Smooth muscle cell (in vitro differentiated cells): ENCODE measurements at regions not wholly inside any gene's neighbourhood (a gene's known extent, or its start where the extent isn't known, plus 50 kb on each side); places are given as distances from the start of the nearest gene placed in this dataset.
"Not testable (repeated sequence)": the region's sequence is repeated elsewhere in the genome, so short reads cannot be mapped to it uniquely, and the experiment has no call there.

Experiments used
- DNase-seq: peaks from one replicate; lab custom pipeline; 2025; ENCODE audit not compliant: unreplicated experiment; lab: John Stamatoyannopoulos, UW
- H2AFZ ChIP-seq: fragments of 200-600 bp; sonication (generic); 2 replicates; pipeline ENCODE4 v1.6.0; 2016; ENCODE audit warnings: antibody characterized with exemption, low read depth, mild to moderate bottlenecking
- H3F3A ChIP-seq: fragments of 200-600 bp; sonication (generic); 2 replicates; pipeline ENCODE4 v1.6.0; 2017; ENCODE audit warnings: antibody characterized with exemption, low read depth
- H3K27ac ChIP-seq: fragments of 200-600 bp; sonication (generic); 2 replicates; pipeline ENCODE4 v1.5.1; 2016; ENCODE audit warnings: low read depth, mild to moderate bottlenecking
- H3K27me3 ChIP-seq: fragments of 200-600 bp; sonication (generic); 2 replicates; pipeline ENCODE4 v1.6.1; 2016; ENCODE audit warnings: low read depth, mild to moderate bottlenecking
- H3K36me3 ChIP-seq: fragments of 200-600 bp; sonication (generic); 2 replicates; pipeline ENCODE4 v1.5.1; 2016; ENCODE audit warnings: low read depth
- H3K4me1 ChIP-seq: fragments of 200-600 bp; sonication (generic); 2 replicates; pipeline ENCODE4 v1.5.1; 2016; ENCODE audit warnings: low read depth
- H3K4me2 ChIP-seq: fragments of 200-600 bp; sonication (generic); 2 replicates; pipeline ENCODE4 v1.6.0; 2016; ENCODE audit warnings: mild to moderate bottlenecking
- H3K4me3 ChIP-seq: fragments of 200-600 bp; sonication (generic); 2 replicates; pipeline ENCODE4 v1.5.1; 2016; ENCODE audit warnings: mild to moderate bottlenecking
- H3K79me2 ChIP-seq: fragments of 200-600 bp; sonication (generic); 2 replicates; pipeline ENCODE4 v1.6.0; 2016; ENCODE audit warnings: low read depth, mild to moderate bottlenecking
- H3K9ac ChIP-seq: fragments of 200-600 bp; sonication (generic); 2 replicates; pipeline ENCODE4 v1.6.0; 2016; ENCODE audit warnings: low read depth
- H3K9me3 ChIP-seq: fragments of 200-600 bp; sonication (generic); replicated peaks from 2 replicates; pipeline ENCODE4 v1.5.1; 2016; ENCODE audit warnings: low read depth
- H4K20me1 ChIP-seq: fragments of 200-600 bp; sonication (generic); 2 replicates; pipeline ENCODE4 v1.6.0; 2016; ENCODE audit warnings: low read depth
- WGBS: methylation state at CpG from one replicate; pipeline ENCODE4 v1.1.7; 2016; ENCODE audit warnings: low lambda C conversion rate; 5-methylcytosine and 5-hydroxymethylcytosine counted together
- TF ChIP-seq, protein P1 (sequence below): fragments of 200-600 bp; sonication (generic); IDR thresholded peaks from 2 replicates; pipeline ENCODE4 v1.5.1; 2017; ENCODE audit warnings: borderline replicate concordance, mild to moderate bottlenecking, antibody characterized with exemption; ENCODE audit not compliant: insufficient read depth, poor library complexity, severe bottlenecking

DNA sequence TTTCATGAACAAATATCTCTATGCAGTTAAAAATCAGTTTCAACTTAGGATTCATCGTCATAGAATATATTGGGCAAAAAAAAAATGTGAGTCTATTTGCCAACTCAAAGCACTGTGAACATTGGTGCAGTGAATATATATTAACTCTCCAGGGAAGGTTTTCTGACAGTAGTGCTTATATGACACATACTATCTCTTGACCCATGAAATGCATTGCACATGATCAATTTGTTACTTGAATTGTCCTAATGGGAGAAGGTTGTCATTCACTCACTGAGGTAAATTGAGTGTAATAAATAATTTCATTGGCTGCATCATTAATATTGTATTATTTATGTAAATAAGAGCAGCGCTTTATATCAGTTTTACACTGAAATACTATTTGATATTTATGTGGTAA, 2458.5 kb downstream of the ARAP2 start:
- Histone ChIP-seq H3K9ac (no peak overlapping the region), H3K27ac (no peak overlapping the region), H4K20me1 (no peaks in the 10 kb centered on the region), H2AFZ (no peak overlapping the region), H3K4me1 (no peaks in the 10 kb centered on the region), H3K4me3 (no peak overlapping the region), H3F3A (no peaks in the 10 kb centered on the region), H3K4me2 (no peak overlapping the region), H3K27me3 (no peaks in the 10 kb centered on the region), H3K79me2 (no peaks in the 10 kb centered on the region), H3K9me3 (no peaks in the 10 kb centered on the region), H3K36me3 (no peaks in the 10 kb centered on the region)
- TF ChIP-seq, protein P1, sequence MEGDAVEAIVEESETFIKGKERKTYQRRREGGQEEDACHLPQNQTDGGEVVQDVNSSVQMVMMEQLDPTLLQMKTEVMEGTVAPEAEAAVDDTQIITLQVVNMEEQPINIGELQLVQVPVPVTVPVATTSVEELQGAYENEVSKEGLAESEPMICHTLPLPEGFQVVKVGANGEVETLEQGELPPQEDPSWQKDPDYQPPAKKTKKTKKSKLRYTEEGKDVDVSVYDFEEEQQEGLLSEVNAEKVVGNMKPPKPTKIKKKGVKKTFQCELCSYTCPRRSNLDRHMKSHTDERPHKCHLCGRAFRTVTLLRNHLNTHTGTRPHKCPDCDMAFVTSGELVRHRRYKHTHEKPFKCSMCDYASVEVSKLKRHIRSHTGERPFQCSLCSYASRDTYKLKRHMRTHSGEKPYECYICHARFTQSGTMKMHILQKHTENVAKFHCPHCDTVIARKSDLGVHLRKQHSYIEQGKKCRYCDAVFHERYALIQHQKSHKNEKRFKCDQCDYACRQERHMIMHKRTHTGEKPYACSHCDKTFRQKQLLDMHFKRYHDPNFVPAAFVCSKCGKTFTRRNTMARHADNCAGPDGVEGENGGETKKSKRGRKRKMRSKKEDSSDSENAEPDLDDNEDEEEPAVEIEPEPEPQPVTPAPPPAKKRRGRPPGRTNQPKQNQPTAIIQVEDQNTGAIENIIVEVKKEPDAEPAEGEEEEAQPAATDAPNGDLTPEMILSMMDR = no peak
- no peak for DNase-seq
- 96% methylated on average over 2 of the region's 2 CpGs for WGBS

DNA sequence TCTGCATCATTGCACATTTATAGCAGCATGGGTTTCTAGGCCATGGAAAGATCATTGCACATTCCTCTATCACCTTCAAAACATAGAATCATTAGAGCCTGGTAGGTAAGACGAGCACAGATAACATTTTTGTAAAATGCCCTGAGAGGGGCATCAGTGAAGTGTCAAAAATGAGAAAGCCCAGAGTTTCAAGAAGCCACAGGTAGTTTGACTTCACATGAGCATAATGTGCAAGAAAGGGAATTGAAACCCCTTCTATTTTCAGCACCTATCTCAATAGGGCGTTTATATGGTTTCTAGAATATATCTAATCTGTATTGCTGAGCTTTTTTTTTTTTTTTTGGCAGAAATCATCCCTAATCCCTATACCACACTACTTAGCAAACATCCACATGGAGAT, 2441.7 kb downstream of the ARAP2 start:
- TF ChIP-seq, protein P1 = no peak
- Histone ChIP-seq H2AFZ (no peak overlapping the region), H3K27ac (no peak overlapping the region), H3K4me1 (no peaks in the 10 kb centered on the region), H3K4me2 (no peak overlapping the region), H3K4me3 (no peak overlapping the region), H3K27me3 (no peaks in the 10 kb centered on the region), H3K9ac (no peak overlapping the region), H4K20me1 (no peaks in the 10 kb centered on the region), H3K79me2 (no peaks in the 10 kb centered on the region), H3K9me3 (no peaks in the 10 kb centered on the region), H3F3A (no peaks in the 10 kb centered on the region), H3K36me3 (no peaks in the 10 kb centered on the region)
- WGBS = 81% methylated on average over 2 of the region's 2 CpGs
- no peak for DNase-seq

GRCh38 chr4:33825685-33826084, 2418.6 kb downstream of the ARAP2 start:
- TF ChIP-seq, protein P1 = no peak
- H3K4me1 ChIP-seq = no peaks in the 10 kb centered on the region
- DNase-seq = no peak
- no peaks in the 10 kb centered on the region for H3K79me2 ChIP-seq
- H4K20me1 ChIP-seq = no peaks in the 10 kb centered on the region
- no peaks in the 10 kb centered on the region for H3K9me3 ChIP-seq
- H3K4me2 ChIP-seq = no peak overlapping the region
- H3K27me3 ChIP-seq = no peaks in the 10 kb centered on the region
- no peak overlapping the region for H2AFZ ChIP-seq
- H3F3A ChIP-seq = no peaks in the 10 kb centered on the region
- no peak overlapping the region for H3K4me3 ChIP-seq
- H3K27ac ChIP-seq = no peak overlapping the region
- no peaks in the 10 kb centered on the region for H3K36me3 ChIP-seq
- H3K9ac ChIP-seq = no peak overlapping the region

DNA sequence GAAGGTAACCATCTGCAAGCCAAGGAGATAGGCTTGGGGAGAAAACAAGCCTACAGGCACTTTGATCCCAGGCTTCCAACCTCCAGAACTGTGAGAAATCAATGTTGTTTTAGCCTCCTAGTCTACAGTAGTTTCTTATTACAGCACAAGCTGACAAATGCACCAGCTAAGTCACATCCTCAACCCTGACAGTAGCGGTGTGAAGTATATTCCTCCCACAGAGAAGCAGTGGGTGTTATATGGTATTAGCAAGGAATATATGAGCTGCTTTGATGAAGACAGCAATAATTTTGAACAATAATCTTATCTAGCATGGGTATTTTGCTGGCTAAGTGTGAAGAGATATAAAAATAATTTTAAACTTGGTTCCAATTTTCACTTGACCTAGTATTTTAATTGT, 2415.0 kb downstream of the ARAP2 start:
- H4K20me1 ChIP-seq, H3K4me3 ChIP-seq, H3F3A ChIP-seq, H3K36me3 ChIP-seq, H3K79me2 ChIP-seq, H3K4me2 ChIP-seq, H3K27ac ChIP-seq, H2AFZ ChIP-seq, H3K27me3 ChIP-seq, H3K9ac ChIP-seq, DNase-seq, H3K9me3 ChIP-seq: not testable (repeated sequence)
- WGBS = 61% methylated on average over 1 of the region's 1 CpG
- H3K4me1 ChIP-seq = peaks cover 12% of the 10 kb centered on the region
